SK-N-SH treated with all-trans-retinoic acid at 6 μM for 48 hours (cell line): ENCODE measurements at regions not wholly inside any gene's neighbourhood (a gene's known extent, or its start where the extent isn't known, plus 50 kb on each side); places are given as distances from the start of the nearest gene placed in this dataset.

ENCODE experiments used
- ATAC-seq: fragments of 200-7000 bp; cut with Tn5 transposase; 3 replicates; pipeline ENCODE4 v1.9.1; 2020; ENCODE audit warnings: mild to moderate bottlenecking, moderate library complexity
- ARNTL ChIP-seq: fragments of 450-650 bp; formaldehyde crosslinking; IDR thresholded peaks from 2 replicates; pipeline ENCODE4 v1.5.0; 2020; ENCODE audit warnings: low read depth, mild to moderate bottlenecking, moderate library complexity, borderline replicate concordance
- BACH2 ChIP-seq: fragments of 250-450 bp; sonication (Bioruptor Pico); IDR thresholded peaks from 2 replicates; pipeline ENCODE4 v1.9.0; 2021; ENCODE audit warnings: mild to moderate bottlenecking, borderline replicate concordance
- CSDC2 ChIP-seq: fragments of 250-450 bp; sonication (Bioruptor Pico); IDR thresholded peaks from 2 replicates; pipeline ENCODE4 v1.5.0; 2020; ENCODE audit warnings: mild to moderate bottlenecking, moderate library complexity
- ISL1 ChIP-seq: fragments of 250-450 bp; sonication (Bioruptor Pico); IDR thresholded peaks from 2 replicates; pipeline ENCODE4 v2.1.2; 2022; ENCODE audit warnings: mild to moderate bottlenecking, moderate library complexity
- PPARA ChIP-seq: fragments of 250-450 bp; sonication (Bioruptor Pico); IDR thresholded peaks from 2 replicates; pipeline ENCODE4 v1.5.0; 2020; ENCODE audit warnings: mild to moderate bottlenecking, borderline replicate concordance
- RARB ChIP-seq: fragments of 250-450 bp; sonication (Bioruptor Pico); IDR thresholded peaks from 2 replicates; pipeline ENCODE4 v1.8.0; 2021; ENCODE audit warnings: mild to moderate bottlenecking, moderate library complexity
- SNAI2 ChIP-seq: fragments of 250-450 bp; sonication (Bioruptor Pico); IDR thresholded peaks from 2 replicates; pipeline ENCODE4 v1.5.0; 2020; ENCODE audit warnings: mild to moderate bottlenecking, moderate library complexity
- TCF4 ChIP-seq: fragments of 250-450 bp; sonication (Bioruptor Pico); IDR thresholded peaks from 2 replicates; pipeline ENCODE4 v1.8.0; 2021; ENCODE audit warnings: mild to moderate bottlenecking, moderate library complexity, borderline replicate concordance
- TOX ChIP-seq: fragments of 250-450 bp; sonication (Bioruptor Pico); IDR thresholded peaks from 2 replicates; pipeline ENCODE4 v1.8.0; 2021; ENCODE audit warnings: mild to moderate bottlenecking, moderate library complexity, borderline replicate concordance
- ZFP3 ChIP-seq: fragments of 250-450 bp; sonication (Bioruptor Pico); IDR thresholded peaks from 2 replicates; pipeline ENCODE4 v1.5.0; 2020; ENCODE audit warnings: mild to moderate bottlenecking, moderate library complexity
- ZFP30 ChIP-seq: fragments of 450-650 bp; formaldehyde crosslinking; IDR thresholded peaks from 2 replicates; pipeline ENCODE4 v1.5.0; 2022; ENCODE audit warnings: mild to moderate bottlenecking, moderate library complexity
- ZNF565 ChIP-seq: fragments of 450-650 bp; formaldehyde crosslinking; conservative IDR thresholded peaks from 2 replicates; pipeline ENCODE4 v1.5.0; 2020; ENCODE audit warnings: low read depth, mild to moderate bottlenecking, moderate library complexity
- ZNF70 ChIP-seq: fragments of 450-650 bp; formaldehyde crosslinking; IDR thresholded peaks from 2 replicates; pipeline ENCODE4 v1.5.0; 2020; ENCODE audit warnings: mild to moderate bottlenecking, moderate library complexity
- ZNF8 ChIP-seq: fragments of 450-650 bp; formaldehyde crosslinking; IDR thresholded peaks from 2 replicates; pipeline ENCODE4 v1.5.0; 2020; ENCODE audit warnings: mild to moderate bottlenecking, moderate library complexity
- TF ChIP-seq, protein P1 (sequence below): fragments of 250-450 bp; sonication (Bioruptor Pico); IDR thresholded peaks from 2 replicates; pipeline ENCODE4 v1.8.0; 2021; ENCODE audit warnings: low read depth, mild to moderate bottlenecking, moderate library complexity, borderline replicate concordance
- TF ChIP-seq, protein P2 (sequence below): fragments of 250-450 bp; sonication (Bioruptor Pico); IDR thresholded peaks from 2 replicates; pipeline ENCODE4 v1.5.1; 2020; ENCODE audit warnings: low read depth, mild to moderate bottlenecking, moderate library complexity
- TF ChIP-seq, protein P3 (sequence below): fragments of 250-450 bp; sonication (Bioruptor Pico); IDR thresholded peaks from 2 replicates; pipeline ENCODE4 v1.8.0; 2020; ENCODE audit warnings: mild to moderate bottlenecking, moderate library complexity, borderline replicate concordance
- TF ChIP-seq, protein P4 (sequence below): fragments of 250-450 bp; sonication (Bioruptor Pico); IDR thresholded peaks from 2 replicates; pipeline ENCODE4 v1.5.1; 2021; ENCODE audit warnings: mild to moderate bottlenecking, moderate library complexity
- TF ChIP-seq, protein P5 (sequence below): fragments of 250-450 bp; sonication (Bioruptor Pico); IDR thresholded peaks from 2 replicates; pipeline ENCODE4 v1.5.0; 2020; ENCODE audit warnings: mild to moderate bottlenecking, moderate library complexity

DNA sequence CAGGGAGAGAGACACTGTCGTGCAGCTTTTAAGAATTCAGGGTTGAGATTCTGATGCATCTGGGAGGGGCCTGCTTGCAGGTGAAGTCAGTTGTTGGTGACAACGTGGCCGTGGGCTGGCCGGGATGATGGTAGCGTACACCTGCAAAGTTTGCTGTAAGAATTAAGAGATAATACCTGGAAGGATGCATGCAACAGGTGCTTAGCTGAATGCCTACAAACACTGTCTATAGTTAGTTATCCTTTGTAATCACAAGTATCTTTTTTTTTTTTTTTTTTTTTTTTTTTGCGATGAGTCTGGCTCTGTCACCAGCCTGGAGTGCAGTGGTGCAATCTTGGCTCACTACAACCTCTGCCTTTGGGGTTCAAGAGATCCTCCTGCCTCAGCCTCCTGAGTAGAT, 259.6 kb downstream of the ASMT start:
- no peak for ATAC-seq
- TF ChIP-seq, protein P1, sequence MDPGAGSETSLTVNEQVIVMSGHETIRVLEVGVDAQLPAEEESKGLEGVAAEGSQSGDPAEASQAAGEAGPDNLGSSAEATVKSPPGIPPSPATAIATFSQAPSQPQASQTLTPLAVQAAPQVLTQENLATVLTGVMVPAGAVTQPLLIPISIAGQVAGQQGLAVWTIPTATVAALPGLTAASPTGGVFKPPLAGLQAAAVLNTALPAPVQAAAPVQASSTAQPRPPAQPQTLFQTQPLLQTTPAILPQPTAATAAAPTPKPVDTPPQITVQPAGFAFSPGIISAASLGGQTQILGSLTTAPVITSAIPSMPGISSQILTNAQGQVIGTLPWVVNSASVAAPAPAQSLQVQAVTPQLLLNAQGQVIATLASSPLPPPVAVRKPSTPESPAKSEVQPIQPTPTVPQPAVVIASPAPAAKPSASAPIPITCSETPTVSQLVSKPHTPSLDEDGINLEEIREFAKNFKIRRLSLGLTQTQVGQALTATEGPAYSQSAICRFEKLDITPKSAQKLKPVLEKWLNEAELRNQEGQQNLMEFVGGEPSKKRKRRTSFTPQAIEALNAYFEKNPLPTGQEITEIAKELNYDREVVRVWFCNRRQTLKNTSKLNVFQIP (CRISPR knock-in tag): no peak
- TF ChIP-seq ZFP30 (CRISPR knock-in tag) (no peak), ZNF70 (CRISPR knock-in tag) (no peak), TOX (CRISPR knock-in tag) (no peak), ZFP3 (no peak)
- TF ChIP-seq, protein P2, sequence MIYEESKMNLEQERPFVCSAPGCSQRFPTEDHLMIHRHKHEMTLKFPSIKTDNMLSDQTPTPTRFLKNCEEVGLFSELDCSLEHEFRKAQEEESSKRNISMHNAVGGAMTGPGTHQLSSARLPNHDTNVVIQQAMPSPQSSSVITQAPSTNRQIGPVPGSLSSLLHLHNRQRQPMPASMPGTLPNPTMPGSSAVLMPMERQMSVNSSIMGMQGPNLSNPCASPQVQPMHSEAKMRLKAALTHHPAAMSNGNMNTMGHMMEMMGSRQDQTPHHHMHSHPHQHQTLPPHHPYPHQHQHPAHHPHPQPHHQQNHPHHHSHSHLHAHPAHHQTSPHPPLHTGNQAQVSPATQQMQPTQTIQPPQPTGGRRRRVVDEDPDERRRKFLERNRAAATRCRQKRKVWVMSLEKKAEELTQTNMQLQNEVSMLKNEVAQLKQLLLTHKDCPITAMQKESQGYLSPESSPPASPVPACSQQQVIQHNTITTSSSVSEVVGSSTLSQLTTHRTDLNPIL (CRISPR knock-in tag): no peak

DNA sequence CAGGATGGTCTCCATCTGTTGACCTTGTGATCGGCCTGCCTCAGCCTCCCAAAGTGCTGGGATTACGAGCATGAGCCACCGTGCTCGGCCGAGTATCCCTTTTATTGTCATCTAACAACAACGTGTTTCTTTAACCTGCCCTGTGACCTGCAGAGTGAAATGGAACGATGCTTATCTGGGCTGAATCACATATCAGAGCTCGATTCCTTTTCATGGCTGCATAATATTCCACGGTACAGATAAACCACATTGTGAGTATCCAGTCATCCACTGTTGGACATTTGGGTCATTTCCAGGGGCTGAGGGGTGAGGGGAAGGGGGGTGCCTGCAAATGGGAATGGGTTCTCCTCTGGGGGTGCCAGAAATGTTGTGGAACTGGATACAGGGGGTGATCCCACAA, 260.0 kb downstream of the ASMT start:
- ATAC-seq: no peak
- TF ChIP-seq ARNTL (CRISPR knock-in tag) (no peak), BACH2 (CRISPR knock-in tag) (no peak), TCF4 (CRISPR knock-in tag) (no peak), ZNF565 (no peak), PPARA (no peak), ZNF70 (CRISPR knock-in tag) (no peak), ZNF8 (no peak), RARB (CRISPR knock-in tag) (no peak), ZFP30 (CRISPR knock-in tag) (no peak), TOX (CRISPR knock-in tag) (no peak), CSDC2 (CRISPR knock-in tag) (no peak), ISL1 (CRISPR knock-in tag) (no peak), ZFP3 (no peak), SNAI2 (CRISPR knock-in tag) (no peak)
- TF ChIP-seq, protein P3, sequence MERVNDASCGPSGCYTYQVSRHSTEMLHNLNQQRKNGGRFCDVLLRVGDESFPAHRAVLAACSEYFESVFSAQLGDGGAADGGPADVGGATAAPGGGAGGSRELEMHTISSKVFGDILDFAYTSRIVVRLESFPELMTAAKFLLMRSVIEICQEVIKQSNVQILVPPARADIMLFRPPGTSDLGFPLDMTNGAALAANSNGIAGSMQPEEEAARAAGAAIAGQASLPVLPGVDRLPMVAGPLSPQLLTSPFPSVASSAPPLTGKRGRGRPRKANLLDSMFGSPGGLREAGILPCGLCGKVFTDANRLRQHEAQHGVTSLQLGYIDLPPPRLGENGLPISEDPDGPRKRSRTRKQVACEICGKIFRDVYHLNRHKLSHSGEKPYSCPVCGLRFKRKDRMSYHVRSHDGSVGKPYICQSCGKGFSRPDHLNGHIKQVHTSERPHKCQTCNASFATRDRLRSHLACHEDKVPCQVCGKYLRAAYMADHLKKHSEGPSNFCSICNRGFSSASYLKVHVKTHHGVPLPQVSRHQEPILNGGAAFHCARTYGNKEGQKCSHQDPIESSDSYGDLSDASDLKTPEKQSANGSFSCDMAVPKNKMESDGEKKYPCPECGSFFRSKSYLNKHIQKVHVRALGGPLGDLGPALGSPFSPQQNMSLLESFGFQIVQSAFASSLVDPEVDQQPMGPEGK: no peak
- TF ChIP-seq, protein P4, sequence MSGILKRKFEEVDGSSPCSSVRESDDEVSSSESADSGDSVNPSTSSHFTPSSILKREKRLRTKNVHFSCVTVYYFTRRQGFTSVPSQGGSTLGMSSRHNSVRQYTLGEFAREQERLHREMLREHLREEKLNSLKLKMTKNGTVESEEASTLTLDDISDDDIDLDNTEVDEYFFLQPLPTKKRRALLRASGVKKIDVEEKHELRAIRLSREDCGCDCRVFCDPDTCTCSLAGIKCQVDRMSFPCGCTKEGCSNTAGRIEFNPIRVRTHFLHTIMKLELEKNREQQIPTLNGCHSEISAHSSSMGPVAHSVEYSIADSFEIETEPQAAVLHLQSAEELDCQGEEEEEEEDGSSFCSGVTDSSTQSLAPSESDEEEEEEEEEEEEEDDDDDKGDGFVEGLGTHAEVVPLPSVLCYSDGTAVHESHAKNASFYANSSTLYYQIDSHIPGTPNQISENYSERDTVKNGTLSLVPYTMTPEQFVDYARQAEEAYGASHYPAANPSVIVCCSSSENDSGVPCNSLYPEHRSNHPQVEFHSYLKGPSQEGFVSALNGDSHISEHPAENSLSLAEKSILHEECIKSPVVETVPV: no peak
- TF ChIP-seq, protein P5, sequence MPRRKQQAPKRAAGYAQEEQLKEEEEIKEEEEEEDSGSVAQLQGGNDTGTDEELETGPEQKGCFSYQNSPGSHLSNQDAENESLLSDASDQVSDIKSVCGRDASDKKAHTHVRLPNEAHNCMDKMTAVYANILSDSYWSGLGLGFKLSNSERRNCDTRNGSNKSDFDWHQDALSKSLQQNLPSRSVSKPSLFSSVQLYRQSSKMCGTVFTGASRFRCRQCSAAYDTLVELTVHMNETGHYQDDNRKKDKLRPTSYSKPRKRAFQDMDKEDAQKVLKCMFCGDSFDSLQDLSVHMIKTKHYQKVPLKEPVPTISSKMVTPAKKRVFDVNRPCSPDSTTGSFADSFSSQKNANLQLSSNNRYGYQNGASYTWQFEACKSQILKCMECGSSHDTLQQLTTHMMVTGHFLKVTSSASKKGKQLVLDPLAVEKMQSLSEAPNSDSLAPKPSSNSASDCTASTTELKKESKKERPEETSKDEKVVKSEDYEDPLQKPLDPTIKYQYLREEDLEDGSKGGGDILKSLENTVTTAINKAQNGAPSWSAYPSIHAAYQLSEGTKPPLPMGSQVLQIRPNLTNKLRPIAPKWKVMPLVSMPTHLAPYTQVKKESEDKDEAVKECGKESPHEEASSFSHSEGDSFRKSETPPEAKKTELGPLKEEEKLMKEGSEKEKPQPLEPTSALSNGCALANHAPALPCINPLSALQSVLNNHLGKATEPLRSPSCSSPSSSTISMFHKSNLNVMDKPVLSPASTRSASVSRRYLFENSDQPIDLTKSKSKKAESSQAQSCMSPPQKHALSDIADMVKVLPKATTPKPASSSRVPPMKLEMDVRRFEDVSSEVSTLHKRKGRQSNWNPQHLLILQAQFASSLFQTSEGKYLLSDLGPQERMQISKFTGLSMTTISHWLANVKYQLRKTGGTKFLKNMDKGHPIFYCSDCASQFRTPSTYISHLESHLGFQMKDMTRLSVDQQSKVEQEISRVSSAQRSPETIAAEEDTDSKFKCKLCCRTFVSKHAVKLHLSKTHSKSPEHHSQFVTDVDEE (CRISPR knock-in tag): no peak
- TF ChIP-seq, protein P2 (CRISPR knock-in tag): no peak

DNA sequence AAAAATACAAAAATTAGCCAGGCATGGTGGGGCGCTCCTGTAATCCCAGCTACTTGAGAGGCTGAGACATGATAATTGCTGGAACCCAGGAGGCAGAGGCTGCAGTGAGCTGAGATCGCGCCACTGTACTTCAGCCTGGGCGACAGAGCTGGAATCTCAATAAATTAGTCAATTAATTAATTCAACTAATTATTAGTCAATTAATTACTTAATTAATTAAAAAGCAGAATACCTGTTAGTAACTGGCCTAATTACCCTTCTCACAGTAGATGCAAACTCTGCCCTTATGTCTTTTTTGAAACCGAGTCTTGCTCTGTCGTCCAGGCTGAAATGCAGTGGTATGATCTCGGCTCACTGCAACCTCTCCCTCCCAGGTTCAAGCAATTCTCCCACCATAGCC, 261.2 kb downstream of the ASMT start:
- ATAC-seq: no peak
- TF ChIP-seq ZNF70 (CRISPR knock-in tag) (no peak), RARB (CRISPR knock-in tag) (no peak), BACH2 (CRISPR knock-in tag) (no peak)
- TF ChIP-seq, protein P3: no peak
